AG04450 (cell line): ENCODE measurements at regions not wholly inside any gene's neighbourhood (a gene's known extent, or its start where the extent isn't known, plus 50 kb on each side); places are given as distances from the start of the nearest gene placed in this dataset.

Source experiments
- CTCF ChIA-PET: fragments of 300-600, 350-600 bp; formaldehyde crosslinking; extraction: SDS; loops from one replicate; lab custom pipeline; 2022; ENCODE audit warnings: antibody characterized with exemption, inconsistent platforms; lab: Charles Lee
- POLR2A ChIA-PET: fragments of 350-600 bp; formaldehyde crosslinking; extraction: SDS; loops from one replicate; lab custom pipeline; 2021; ENCODE audit warnings: antibody characterized with exemption, inconsistent platforms; lab: Yijun Ruan, JAX
- DNase-seq: peaks from one replicate; pipeline ENCODE4 v3.0.0-alpha.2; 2011; ENCODE audit warnings: low read depth, low spot score
- H3K27ac ChIP-seq: one replicate; pipeline ENCODE4 v1.5.1; 2012; ENCODE audit warnings: low read depth, low read length, control low read depth
- H3K27me3 ChIP-seq: one replicate; pipeline ENCODE4 v1.6.0; 2012; ENCODE audit warnings: low read length; ENCODE audit not compliant: control insufficient read depth, insufficient read depth
- H3K4me3 ChIP-seq: 2 replicates; pipeline ENCODE4 v1.5.1; 2011; ENCODE audit warnings: mild to moderate bottlenecking, low read depth, low read length, control low read depth
- H3K9me3 ChIP-seq: 2 replicates; pipeline ENCODE4 v1.5.1; 2012; ENCODE audit warnings: low read length; ENCODE audit not compliant: control insufficient read depth, insufficient read depth
- TF ChIP-seq, protein P1 (sequence below): IDR thresholded peaks from 2 replicates; pipeline ENCODE4 v1.5.1; 2011; ENCODE audit warnings: low read depth, low read length, control low read depth, inconsistent platforms

DNA sequence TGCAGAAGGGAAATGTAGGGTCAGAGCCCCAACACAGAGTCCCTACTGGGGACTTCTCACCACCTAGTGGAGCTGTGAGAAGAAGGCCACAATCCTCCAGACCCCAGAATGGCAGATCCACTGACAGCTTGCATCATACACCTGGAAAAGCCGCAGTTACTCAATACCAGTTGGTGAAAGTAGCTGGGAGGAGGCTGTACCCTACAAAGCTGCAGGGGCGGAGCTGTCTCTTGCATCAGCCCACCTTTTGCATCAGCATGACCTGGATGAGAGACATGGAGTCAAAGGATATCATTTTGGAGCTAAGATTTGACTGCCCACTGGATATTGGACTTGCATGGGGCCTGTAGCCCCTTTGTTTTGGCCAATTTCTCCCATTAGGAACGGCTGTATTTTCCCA is 237.3 kb downstream of the CALCRL start:
- ChIA-PET CTCF (no interaction called here), POLR2A (no interaction called here)
- Histone ChIP-seq H3K9me3 (no peaks in the 10 kb centered on the region), H3K27me3 (no peaks in the 10 kb centered on the region), H3K27ac (no peak overlapping the region), H3K4me3 (no peak overlapping the region)
- TF ChIP-seq, protein P1, sequence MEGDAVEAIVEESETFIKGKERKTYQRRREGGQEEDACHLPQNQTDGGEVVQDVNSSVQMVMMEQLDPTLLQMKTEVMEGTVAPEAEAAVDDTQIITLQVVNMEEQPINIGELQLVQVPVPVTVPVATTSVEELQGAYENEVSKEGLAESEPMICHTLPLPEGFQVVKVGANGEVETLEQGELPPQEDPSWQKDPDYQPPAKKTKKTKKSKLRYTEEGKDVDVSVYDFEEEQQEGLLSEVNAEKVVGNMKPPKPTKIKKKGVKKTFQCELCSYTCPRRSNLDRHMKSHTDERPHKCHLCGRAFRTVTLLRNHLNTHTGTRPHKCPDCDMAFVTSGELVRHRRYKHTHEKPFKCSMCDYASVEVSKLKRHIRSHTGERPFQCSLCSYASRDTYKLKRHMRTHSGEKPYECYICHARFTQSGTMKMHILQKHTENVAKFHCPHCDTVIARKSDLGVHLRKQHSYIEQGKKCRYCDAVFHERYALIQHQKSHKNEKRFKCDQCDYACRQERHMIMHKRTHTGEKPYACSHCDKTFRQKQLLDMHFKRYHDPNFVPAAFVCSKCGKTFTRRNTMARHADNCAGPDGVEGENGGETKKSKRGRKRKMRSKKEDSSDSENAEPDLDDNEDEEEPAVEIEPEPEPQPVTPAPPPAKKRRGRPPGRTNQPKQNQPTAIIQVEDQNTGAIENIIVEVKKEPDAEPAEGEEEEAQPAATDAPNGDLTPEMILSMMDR, result no peak
- DNase-seq, result no peak

DNA sequence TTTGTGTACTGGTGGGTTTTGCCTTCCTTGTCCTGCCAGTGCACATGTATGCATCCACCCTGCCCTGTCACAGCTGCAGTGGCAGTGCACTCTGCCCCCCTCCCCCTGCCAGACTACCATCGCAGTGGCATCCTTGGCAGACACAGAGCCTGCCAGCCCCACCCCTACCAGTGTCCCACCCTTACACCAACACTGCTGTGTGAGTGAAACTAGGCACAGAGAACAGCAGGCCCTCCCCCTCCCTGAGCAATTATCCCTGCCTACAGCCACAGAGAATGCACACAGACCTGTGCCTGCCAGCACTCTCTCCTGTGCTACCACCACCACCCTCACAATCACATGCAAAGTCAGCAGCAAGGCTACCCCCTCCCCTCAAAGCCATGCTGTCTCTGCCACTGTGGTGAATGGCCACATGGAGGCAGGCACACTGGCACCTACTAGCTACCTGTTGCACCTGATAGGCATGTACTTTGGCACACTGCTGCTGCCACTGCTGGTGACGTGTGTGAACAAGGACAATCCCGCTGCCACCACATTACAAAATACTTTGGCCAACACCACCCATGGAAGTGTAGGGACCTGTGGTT is 239.8 kb downstream of the CALCRL start:
- Histone ChIP-seq H3K4me3 (no peak overlapping the region), H3K9me3 (no peaks in the 10 kb centered on the region), H3K27ac (no peak overlapping the region), H3K27me3 (no peaks in the 10 kb centered on the region)
- TF ChIP-seq, protein P1, result no peak
- ChIA-PET POLR2A (no interaction called here), CTCF (no interaction called here)
- DNase-seq, result no peak

DNA sequence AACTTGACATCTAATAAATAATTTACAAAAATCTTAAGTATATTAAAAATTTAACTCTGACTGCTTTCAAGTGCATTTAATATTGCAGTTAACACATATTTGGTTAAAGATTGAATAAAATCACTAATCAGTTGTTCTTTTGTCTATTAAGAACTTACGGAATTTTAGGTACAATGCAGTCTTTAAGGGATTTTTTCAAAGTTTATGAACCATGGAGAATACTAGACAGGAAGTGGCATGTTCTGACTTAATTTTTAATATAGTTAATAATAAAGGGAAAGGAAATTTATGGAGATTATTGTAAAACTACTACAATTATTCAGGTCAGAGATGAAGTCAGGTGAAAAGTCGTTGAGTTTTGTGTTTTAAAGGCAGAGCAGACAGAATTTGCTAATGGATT is 240.9 kb downstream of the CALCRL start:
- CTCF ChIA-PET, result no interaction called here
- no peak overlapping the region for H3K27ac ChIP-seq
- no peaks in the 10 kb centered on the region for H3K27me3 ChIP-seq
- POLR2A ChIA-PET, result no interaction called here
- DNase-seq, result no peak
- no peak overlapping the region for H3K4me3 ChIP-seq
- no peaks in the 10 kb centered on the region for H3K9me3 ChIP-seq
- TF ChIP-seq, protein P1, result no peak

DNA sequence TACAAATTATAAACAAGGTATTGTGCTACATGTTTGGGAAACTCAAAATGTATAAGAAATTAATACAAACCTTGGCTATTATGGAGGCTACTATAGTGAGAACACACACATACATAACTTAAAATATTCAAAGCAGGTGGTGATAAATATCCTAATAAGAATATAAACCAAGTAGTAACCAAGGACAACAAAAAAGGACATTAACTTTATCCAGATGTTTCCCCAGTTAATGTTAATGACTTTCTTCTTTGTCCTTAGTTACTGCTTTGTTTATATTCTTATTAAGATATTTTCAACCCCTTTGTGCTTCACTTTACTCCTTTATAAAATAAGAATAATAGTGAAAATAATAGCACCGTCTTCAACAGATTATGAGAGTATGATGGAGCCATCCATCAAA is 241.6 kb downstream of the CALCRL start:
- Histone ChIP-seq H3K27ac (no peak overlapping the region), H3K27me3 (no peaks in the 10 kb centered on the region), H3K4me3 (no peak overlapping the region), H3K9me3 (no peaks in the 10 kb centered on the region)
- POLR2A ChIA-PET, result no interaction called here
- CTCF ChIA-PET, result no interaction called here
- TF ChIP-seq, protein P1, result no peak
- DNase-seq, result no peak

DNA sequence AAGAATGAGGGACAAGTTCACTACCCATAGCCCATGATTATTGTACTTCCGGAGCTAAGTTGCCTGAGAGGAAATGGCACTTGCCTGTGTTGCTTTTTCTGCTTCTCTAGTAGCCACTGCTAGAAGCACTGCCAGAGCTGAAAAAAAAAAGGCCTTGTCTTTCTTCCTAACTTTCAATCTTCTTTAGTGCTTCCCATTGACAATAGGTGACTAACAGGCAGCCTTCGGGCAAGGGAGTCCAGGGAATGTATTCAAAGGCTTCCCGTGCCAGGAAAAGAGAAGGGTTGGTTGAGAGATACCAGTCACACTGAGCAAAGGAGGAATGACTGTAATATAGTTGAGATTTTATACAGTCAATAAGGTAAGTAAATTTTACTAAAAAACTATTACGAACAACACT is 242.0 kb downstream of the CALCRL start:
- Histone ChIP-seq H3K27me3 (no peaks in the 10 kb centered on the region), H3K27ac (no peak overlapping the region), H3K9me3 (no peaks in the 10 kb centered on the region), H3K4me3 (no peak overlapping the region)
- ChIA-PET POLR2A (no interaction called here), CTCF (no interaction called here)
- TF ChIP-seq, protein P1, result no peak
- no peak for DNase-seq
